B cell (primary cell): ENCODE measurements at regions not wholly inside any gene's neighbourhood (a gene's known extent, or its start where the extent isn't known, plus 50 kb on each side); places are given as distances from the start of the nearest gene placed in this dataset.

Experiments used
- CTCF ChIP-seq: fragments of 200-600 bp; IDR thresholded peaks from one replicate; pipeline ENCODE4 v1.8.0; 2022; ENCODE audit warnings: antibody characterized with exemption, mild to moderate bottlenecking
- EZH2 ChIP-seq: IDR thresholded peaks from 2 replicates; pipeline ENCODE4 v1.6.1; 2012; ENCODE audit warnings: borderline replicate concordance, low read depth, mild to moderate bottlenecking, moderate library complexity, low read length; ENCODE audit not compliant: insufficient read depth, poor library complexity, severe bottlenecking

- no peak for TF ChIP-seq CTCF
- TF ChIP-seq EZH2: no peak
Observed at GRCh38 chr5:143749581-143750205, 62.3 kb upstream of the HMHB1 start.
